ENCODE measurements at regions not wholly inside any gene's neighbourhood (a gene's known extent, or its start where the extent isn't known, plus 50 kb on each side); places are given as distances from the start of the nearest gene placed in this dataset.
A peak's percentile ranks its signal among the peaks of the same experiment; 100 is the strongest.

GRCh38 chr7:25552998-25553397 lies 324.7 kb upstream of the NPVF start:
- no peaks in the 10 kb centered on the region for H3K4me1 ChIP-seq
- ATAC-seq (peak in 1 of 2 donors; percentile 47), DNase-seq (no peak)
- H3K27me3 ChIP-seq = peaks cover 0 to 2% (median 0%) of the 10 kb centered on the region in 3 donors
- no peak overlapping the region for H3K27ac ChIP-seq
- intact Hi-C loops (cut with DNase I; ENCODE audit: low total_unique reads) (no loop called here), in situ Hi-C loops (cut with MboI; ENCODE audit: low sequenced_read_pairs in 4 of 4) (loop anchor here in 2 of 4 donors (10.0 kb wide), 2 partner anchors 158 to 288 kb away; no protein-coding TSS in a partner anchor)
- H3K4me3 ChIP-seq = no peak overlapping the region
- H3K9me3 ChIP-seq = no peaks in the 10 kb centered on the region
- no peaks in the 10 kb centered on the region for H3K36me3 ChIP-seq
- TF ChIP-seq POLR2A (IDR thresholded peaks at IDR 0.05) (no peak), CTCF (IDR thresholded peaks at IDR 0.05 in 4 of 5, conservative IDR thresholded peaks at IDR 0.05 in 1 of 5) (no peak)

DNA sequence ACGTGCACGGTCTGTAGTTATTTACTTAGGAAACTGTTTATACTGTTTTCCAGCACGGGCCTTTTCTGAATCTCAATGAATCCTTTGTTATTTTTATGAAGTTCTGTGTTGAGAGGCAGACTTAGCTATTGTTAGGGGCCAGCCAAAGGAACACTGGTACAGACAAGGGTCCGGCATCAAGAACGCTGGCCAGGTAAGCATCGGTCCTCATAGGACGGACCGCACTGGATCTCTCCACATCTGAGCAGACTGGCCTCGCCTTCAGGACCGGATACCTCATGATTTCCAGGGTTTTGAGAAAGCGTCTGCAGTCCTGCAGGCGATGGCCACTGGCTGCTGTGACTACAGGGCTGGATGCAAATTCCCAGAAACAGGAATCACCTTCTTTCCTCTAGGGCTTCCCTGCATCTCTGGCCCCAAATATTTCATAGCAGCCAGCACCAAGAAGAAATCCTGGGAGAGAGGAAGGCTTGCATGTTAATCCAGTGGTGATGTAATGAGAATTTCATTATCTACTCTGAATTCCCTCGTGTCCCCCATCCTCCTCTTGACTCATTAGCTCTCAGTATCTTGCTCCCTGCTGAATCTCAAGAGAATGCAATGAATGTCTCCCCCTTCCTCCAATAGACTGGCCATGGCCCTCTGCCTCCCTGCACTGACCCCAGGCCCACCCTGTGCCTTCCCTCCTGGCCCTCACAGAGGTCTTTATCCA lies 325.4 kb upstream of the NPVF start:
- intact Hi-C loops (cut with DNase I; ENCODE audit: low total_unique reads) (no loop called here), in situ Hi-C loops (cut with MboI; ENCODE audit: low sequenced_read_pairs in 4 of 4) (loop anchor here in 2 of 4 donors (10.0 kb wide), 2 partner anchors 159 to 289 kb away; no protein-coding TSS in a partner anchor)
- Histone ChIP-seq H3K4me3 (no peak overlapping the region), H3K27ac (no peak overlapping the region), H3K36me3 (no peaks in the 10 kb centered on the region), H3K9me3 (no peaks in the 10 kb centered on the region), H3K4me1 (no peaks in the 10 kb centered on the region), H3K27me3 (peaks cover 0 to 2% (median 0%) of the 10 kb centered on the region in 3 donors)
- no peak for ATAC-seq
- no peak for DNase-seq
- no peak for TF ChIP-seq POLR2A (IDR thresholded peaks at IDR 0.05)
- no peak for TF ChIP-seq CTCF (IDR thresholded peaks at IDR 0.05 in 4 of 5, conservative IDR thresholded peaks at IDR 0.05 in 1 of 5)

- DNase-seq (no peak), ATAC-seq (no peak)
- Histone ChIP-seq H3K4me3 (no peak overlapping the region), H3K36me3 (no peaks in the 10 kb centered on the region), H3K27me3 (peaks cover 0 to 2% (median 0%) of the 10 kb centered on the region in 3 donors), H3K9me3 (no peaks in the 10 kb centered on the region), H3K27ac (no peak overlapping the region), H3K4me1 (peaks cover 0 to 6% of the 10 kb centered on the region in 2 donors)
- in situ Hi-C loops (cut with MboI; ENCODE audit: low sequenced_read_pairs in 4 of 4) = loop anchor here in 2 of 4 donors (10.0 kb wide), 2 partner anchors 163 to 293 kb away; no protein-coding TSS in a partner anchor
- intact Hi-C loops (cut with DNase I; ENCODE audit: low total_unique reads) = no loop called here
- no peak for TF ChIP-seq POLR2A (IDR thresholded peaks at IDR 0.05)
- TF ChIP-seq CTCF (IDR thresholded peaks at IDR 0.05 in 4 of 5, conservative IDR thresholded peaks at IDR 0.05 in 1 of 5) = no peak
Measured at GRCh38 chr7:25557379-25557917, 329.2 kb upstream of the NPVF start.

DNA sequence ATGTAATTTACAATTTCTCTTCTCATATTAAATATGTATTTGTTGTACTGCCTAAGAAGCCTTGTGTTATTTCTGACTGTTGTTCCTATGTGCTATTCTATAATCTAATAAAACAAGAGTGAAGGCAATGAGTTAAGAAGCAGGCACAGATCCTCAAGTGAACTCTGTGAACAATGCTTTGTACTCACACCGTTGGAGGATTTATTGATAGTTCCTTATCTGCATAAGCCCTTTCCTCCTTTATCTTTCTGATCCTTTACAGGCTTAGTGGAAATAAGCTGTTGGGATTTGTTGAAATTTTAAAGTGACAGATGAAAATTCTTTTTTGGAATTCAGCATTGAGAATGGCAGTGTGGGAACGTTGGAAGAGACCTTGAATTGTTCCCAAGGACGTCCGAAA lies 329.6 kb upstream of the NPVF start:
- in situ Hi-C loops (cut with MboI; ENCODE audit: low sequenced_read_pairs in 4 of 4) = loop anchor here in 2 of 4 donors (10.0 kb wide), 2 partner anchors 163 to 293 kb away; no protein-coding TSS in a partner anchor
- intact Hi-C loops (cut with DNase I; ENCODE audit: low total_unique reads) = no loop called here
- Histone ChIP-seq H3K4me1 (peaks cover 5 to 11% of the 10 kb centered on the region in 2 donors), H3K36me3 (no peaks in the 10 kb centered on the region), H3K4me3 (no peak overlapping the region), H3K9me3 (no peaks in the 10 kb centered on the region), H3K27me3 (peaks cover 0 to 2% (median 0%) of the 10 kb centered on the region in 3 donors), H3K27ac (no peak overlapping the region)
- ATAC-seq (no peak), DNase-seq (no peak)
- TF ChIP-seq CTCF (IDR thresholded peaks at IDR 0.05 in 4 of 5, conservative IDR thresholded peaks at IDR 0.05 in 1 of 5) (no peak), POLR2A (IDR thresholded peaks at IDR 0.05) (no peak)

All from gastrocnemius medialis (tissue), 4 donors.